ENCODE measurements at regions not wholly inside any gene's neighbourhood (a gene's known extent, or its start where the extent isn't known, plus 50 kb on each side); places are given as distances from the start of the nearest gene placed in this dataset.

GRCh38 chr1:29649189-29650040 lies 413.1 kb downstream of the PTPRU start:
- no peak for DNase-seq (ENCODE audit: extremely low spot score)
- POLR2A ChIA-PET, result no interaction called here
- TF ChIP-seq FOXM1 (IDR thresholded peaks at IDR 0.05; ENCODE audit: borderline replicate concordance) (no peak), ARNT (IDR thresholded peaks at IDR 0.05) (no peak), L3MBTL2 (conservative IDR thresholded peaks at IDR 0.05) (peak; percentile 71), LEF1 (IDR thresholded peaks at IDR 0.05; ENCODE audit: borderline replicate concordance) (no peak), SP1 (IDR thresholded peaks at IDR 0.05) (no peak), FOXA1 (IDR thresholded peaks at IDR 0.05) (no peak), ELF4 (IDR thresholded peaks at IDR 0.05) (no peak), ZNF384 (IDR thresholded peaks at IDR 0.05) (no peak), SUZ12 (IDR thresholded peaks at IDR 0.05) (no peak)
- CTCF ChIA-PET, result no interaction called here

- ChIA-PET POLR2A (no interaction called here), CTCF (no interaction called here)
- DNase-seq (ENCODE audit: extremely low spot score), result no peak
- TF ChIP-seq TARDBP (IDR thresholded peaks at IDR 0.05) (no peak), ELF4 (IDR thresholded peaks at IDR 0.05) (no peak), PKNOX1 (IDR thresholded peaks at IDR 0.05) (no peak), SUZ12 (IDR thresholded peaks at IDR 0.05) (no peak), NFRKB (IDR thresholded peaks at IDR 0.05) (no peak), CTBP1 (IDR thresholded peaks at IDR 0.05; ENCODE audit: borderline replicate concordance) (no peak)
These were observed 412.5 kb downstream of the PTPRU start for GRCh38 chr1:29648798-29649188.

GRCh38 chr1:29648026-29648425 lies 411.7 kb downstream of the PTPRU start:
- ChIA-PET CTCF (no interaction called here), POLR2A (no interaction called here)
- TF ChIP-seq SUZ12 (IDR thresholded peaks at IDR 0.05), result no peak
- no peak for TF ChIP-seq SP1 (IDR thresholded peaks at IDR 0.05)
- TF ChIP-seq L3MBTL2 (conservative IDR thresholded peaks at IDR 0.05), result no peak
- no peak for TF ChIP-seq FOXM1 (IDR thresholded peaks at IDR 0.05; ENCODE audit: borderline replicate concordance)
- no peak for TF ChIP-seq NFRKB (IDR thresholded peaks at IDR 0.05)
- no peak for TF ChIP-seq CTBP1 (IDR thresholded peaks at IDR 0.05; ENCODE audit: borderline replicate concordance)
- no peak for TF ChIP-seq TARDBP (IDR thresholded peaks at IDR 0.05)
- no peak for TF ChIP-seq HDGF (IDR thresholded peaks at IDR 0.05; ENCODE audit: borderline replicate concordance)
- TF ChIP-seq LEF1 (IDR thresholded peaks at IDR 0.05; ENCODE audit: borderline replicate concordance), result no peak
- TF ChIP-seq BHLHE40 (IDR thresholded peaks at IDR 0.05; ENCODE audit: borderline replicate concordance), result no peak
- no peak for DNase-seq (ENCODE audit: extremely low spot score)

GRCh38 chr1:29647581-29647980 lies 411.3 kb downstream of the PTPRU start:
- DNase-seq (ENCODE audit: extremely low spot score), result no peak
- ChIA-PET CTCF (no interaction called here), POLR2A (no interaction called here)
- TF ChIP-seq L3MBTL2 (conservative IDR thresholded peaks at IDR 0.05), result no peak
- TF ChIP-seq FOXM1 (IDR thresholded peaks at IDR 0.05; ENCODE audit: borderline replicate concordance), result no peak
- TF ChIP-seq FOXK2 (IDR thresholded peaks at IDR 0.05), result no peak
- TF ChIP-seq SP1 (IDR thresholded peaks at IDR 0.05), result no peak
- no peak for TF ChIP-seq CTBP1 (IDR thresholded peaks at IDR 0.05; ENCODE audit: borderline replicate concordance)
- TF ChIP-seq ELF4 (IDR thresholded peaks at IDR 0.05), result no peak
- TF ChIP-seq FOXA1 (IDR thresholded peaks at IDR 0.05), result no peak
- TF ChIP-seq SUZ12 (IDR thresholded peaks at IDR 0.05), result no peak
- no peak for TF ChIP-seq TARDBP (IDR thresholded peaks at IDR 0.05)
- TF ChIP-seq BHLHE40 (IDR thresholded peaks at IDR 0.05; ENCODE audit: borderline replicate concordance), result no peak
- no peak for TF ChIP-seq PKNOX1 (IDR thresholded peaks at IDR 0.05)
- TF ChIP-seq LEF1 (IDR thresholded peaks at IDR 0.05; ENCODE audit: borderline replicate concordance), result no peak
- no peak for TF ChIP-seq ZNF384 (IDR thresholded peaks at IDR 0.05)

GRCh38 chr1:29646161-29646775 lies 409.9 kb downstream of the PTPRU start:
- ChIA-PET CTCF (no interaction called here), POLR2A (no interaction called here)
- TF ChIP-seq ZNF384 (IDR thresholded peaks at IDR 0.05) (no peak), FOXA1 (IDR thresholded peaks at IDR 0.05) (no peak), FOXK2 (IDR thresholded peaks at IDR 0.05) (no peak), BHLHE40 (IDR thresholded peaks at IDR 0.05; ENCODE audit: borderline replicate concordance) (no peak), L3MBTL2 (conservative IDR thresholded peaks at IDR 0.05) (no peak), FOXM1 (IDR thresholded peaks at IDR 0.05; ENCODE audit: borderline replicate concordance) (no peak), LEF1 (IDR thresholded peaks at IDR 0.05; ENCODE audit: borderline replicate concordance) (no peak), PKNOX1 (IDR thresholded peaks at IDR 0.05) (no peak), SP1 (IDR thresholded peaks at IDR 0.05) (no peak), CTBP1 (IDR thresholded peaks at IDR 0.05; ENCODE audit: borderline replicate concordance) (no peak), NFRKB (IDR thresholded peaks at IDR 0.05) (no peak), ELF4 (IDR thresholded peaks at IDR 0.05) (no peak), ARNT (IDR thresholded peaks at IDR 0.05) (no peak), TARDBP (IDR thresholded peaks at IDR 0.05) (no peak)
- no peak for DNase-seq (ENCODE audit: extremely low spot score)

GRCh38 chr1:29645586-29645985 lies 409.3 kb downstream of the PTPRU start:
- TF ChIP-seq FOXM1 (IDR thresholded peaks at IDR 0.05; ENCODE audit: borderline replicate concordance), result no peak
- no peak for TF ChIP-seq ZNF384 (IDR thresholded peaks at IDR 0.05)
- no peak for TF ChIP-seq BHLHE40 (IDR thresholded peaks at IDR 0.05; ENCODE audit: borderline replicate concordance)
- TF ChIP-seq SUZ12 (IDR thresholded peaks at IDR 0.05), result no peak
- no peak for TF ChIP-seq TARDBP (IDR thresholded peaks at IDR 0.05)
- TF ChIP-seq L3MBTL2 (conservative IDR thresholded peaks at IDR 0.05), result no peak
- no peak for TF ChIP-seq LEF1 (IDR thresholded peaks at IDR 0.05; ENCODE audit: borderline replicate concordance)
- no peak for TF ChIP-seq NFRKB (IDR thresholded peaks at IDR 0.05)
- TF ChIP-seq FOXK2 (IDR thresholded peaks at IDR 0.05), result no peak
- no peak for TF ChIP-seq ARNT (IDR thresholded peaks at IDR 0.05)
- TF ChIP-seq ELF4 (IDR thresholded peaks at IDR 0.05), result no peak
- TF ChIP-seq SP1 (IDR thresholded peaks at IDR 0.05), result no peak
- no peak for TF ChIP-seq PKNOX1 (IDR thresholded peaks at IDR 0.05)
- TF ChIP-seq CTBP1 (IDR thresholded peaks at IDR 0.05; ENCODE audit: borderline replicate concordance), result no peak
- no peak for TF ChIP-seq FOXA1 (IDR thresholded peaks at IDR 0.05)
- no peak for TF ChIP-seq HDGF (IDR thresholded peaks at IDR 0.05; ENCODE audit: borderline replicate concordance)
- DNase-seq (ENCODE audit: extremely low spot score), result no peak
- POLR2A ChIA-PET, result no interaction called here
- CTCF ChIA-PET, result no interaction called here
